NCI-H2081 treated with DMSO at 0.1 percent for 48 hours (cell line): ENCODE measurements at regions not wholly inside any gene's neighbourhood (a gene's known extent, or its start where the extent isn't known, plus 50 kb on each side); places are given as distances from the start of the nearest gene placed in this dataset.
"Not testable (repeated sequence)": the region's sequence is repeated elsewhere in the genome, so short reads cannot be mapped to it uniquely, and the experiment has no call there.

Experiments used
- DNase-seq: peaks from one replicate; lab custom pipeline; 2025; lab: John Stamatoyannopoulos, UW

- no peak for DNase-seq
These were observed 1927.4 kb downstream of the PCDH9 start for GRCh38 chr13:65302691-65303090.

DNA sequence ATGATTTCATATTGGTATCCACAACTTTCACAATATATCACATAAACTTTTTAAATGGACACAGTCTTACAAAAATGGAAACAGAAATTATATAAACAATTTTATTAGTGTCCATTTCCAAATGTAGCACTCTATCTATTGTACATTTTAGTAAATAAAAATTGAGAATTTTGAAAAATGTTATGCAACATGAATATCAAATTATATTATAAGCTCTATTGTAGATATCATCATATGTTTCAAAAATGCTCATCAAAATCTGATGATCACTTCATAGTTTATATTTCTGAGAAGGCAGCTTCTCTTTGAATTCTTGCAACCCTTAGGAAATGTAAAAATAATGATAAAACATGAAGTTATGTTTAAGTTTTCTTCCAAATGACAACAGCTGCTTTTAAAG, 1928.6 kb downstream of the PCDH9 start:
- DNase-seq, result no peak

- no peak for DNase-seq
These were observed 1929.9 kb downstream of the PCDH9 start for GRCh38 chr13:65300220-65300619.

DNA sequence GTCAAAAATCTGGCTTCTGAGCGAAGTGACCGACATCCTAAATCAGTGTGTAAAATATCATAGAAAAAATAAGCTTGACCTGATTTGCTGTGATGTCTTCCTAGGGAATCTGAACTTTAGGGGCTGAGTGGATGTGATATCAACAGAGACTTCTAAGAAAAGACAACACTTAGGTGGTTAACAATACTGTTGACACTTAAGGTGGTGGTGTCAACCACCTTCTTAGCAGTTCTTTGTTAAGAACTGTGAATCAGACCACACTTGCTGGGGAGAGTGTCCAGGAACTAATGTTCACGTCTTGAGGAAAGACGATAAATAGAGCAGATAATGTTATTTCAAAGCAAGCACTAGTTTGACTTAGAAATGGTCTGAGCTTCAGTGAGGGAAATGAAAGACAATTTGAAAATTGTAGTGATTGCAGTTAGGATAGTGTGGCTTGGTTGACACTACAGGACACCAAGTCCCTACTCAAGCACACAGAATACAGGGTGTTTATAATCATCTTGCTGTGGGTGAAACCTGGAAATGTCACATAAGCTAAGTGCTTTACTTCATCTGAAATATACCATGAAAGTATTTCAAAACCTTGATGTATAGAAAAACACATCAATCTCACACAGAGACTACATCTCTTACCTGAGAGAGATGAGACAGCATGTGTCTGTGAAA, 1936.5 kb downstream of the PCDH9 start:
- DNase-seq, result no peak

- no peak for DNase-seq
These were observed 1937.6 kb downstream of the PCDH9 start for GRCh38 chr13:65292488-65292901.

DNA sequence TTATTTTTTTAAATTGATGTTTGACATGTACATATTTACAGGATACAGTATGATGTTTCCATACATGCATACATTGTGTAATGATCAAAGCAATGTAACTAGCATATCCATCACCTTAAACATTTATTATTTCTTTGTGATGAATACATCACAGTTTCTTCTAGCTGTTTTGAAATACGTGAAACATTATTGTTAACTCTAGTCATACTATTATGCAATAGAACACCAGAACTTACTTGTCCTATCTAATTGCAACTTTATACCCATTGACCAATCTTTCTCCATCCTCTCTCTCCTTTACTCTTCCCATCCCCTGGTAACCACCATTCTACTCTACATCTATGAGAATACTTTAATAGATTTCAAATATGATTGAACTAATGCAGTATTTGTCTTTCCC, 1942.7 kb downstream of the PCDH9 start:
- no peak for DNase-seq

GRCh38 chr13:65275838-65276630, 1954.1 kb downstream of the PCDH9 start:
- no peak for DNase-seq

GRCh38 chr13:65275108-65275507, 1955.0 kb downstream of the PCDH9 start:
- no peak for DNase-seq

DNA sequence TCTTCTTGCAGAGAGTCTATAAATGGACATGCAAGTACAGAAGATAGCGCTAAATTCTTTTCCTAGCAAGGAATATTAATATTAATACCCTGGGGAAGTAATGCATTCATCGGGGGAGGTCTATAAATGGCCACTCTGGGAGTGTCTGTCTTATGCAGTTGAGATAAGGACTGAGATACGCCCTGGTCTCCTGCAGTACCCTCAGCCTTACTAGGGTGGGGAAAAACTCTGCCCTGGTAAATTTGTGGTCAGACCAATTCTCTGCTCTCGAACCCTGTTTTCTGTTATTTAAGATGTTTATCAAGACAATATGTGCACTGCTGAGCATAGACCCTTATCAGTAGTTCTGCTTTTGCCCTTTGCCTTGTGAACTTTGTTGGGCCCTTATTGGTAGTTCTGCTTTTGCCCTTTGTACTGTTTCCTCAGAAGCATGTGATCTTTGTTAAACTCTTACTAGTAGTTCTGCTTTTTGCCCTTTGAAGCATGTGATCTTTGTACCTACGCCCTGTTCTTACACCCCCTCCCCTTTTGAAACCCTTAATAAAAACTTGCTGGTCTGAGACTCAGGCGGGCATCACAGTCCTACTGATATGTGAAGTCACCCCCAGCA, 1956.2 kb downstream of the PCDH9 start:
- DNase-seq, result not testable (repeated sequence)

- DNase-seq, result no peak
These were observed 1962.1 kb downstream of the PCDH9 start for GRCh38 chr13:65268009-65268408.

- no peak for DNase-seq
These were observed 1964.1 kb downstream of the PCDH9 start for GRCh38 chr13:65265988-65266387.

- no peak for DNase-seq
These were observed 1966.1 kb downstream of the PCDH9 start for GRCh38 chr13:65264066-65264465.

DNA sequence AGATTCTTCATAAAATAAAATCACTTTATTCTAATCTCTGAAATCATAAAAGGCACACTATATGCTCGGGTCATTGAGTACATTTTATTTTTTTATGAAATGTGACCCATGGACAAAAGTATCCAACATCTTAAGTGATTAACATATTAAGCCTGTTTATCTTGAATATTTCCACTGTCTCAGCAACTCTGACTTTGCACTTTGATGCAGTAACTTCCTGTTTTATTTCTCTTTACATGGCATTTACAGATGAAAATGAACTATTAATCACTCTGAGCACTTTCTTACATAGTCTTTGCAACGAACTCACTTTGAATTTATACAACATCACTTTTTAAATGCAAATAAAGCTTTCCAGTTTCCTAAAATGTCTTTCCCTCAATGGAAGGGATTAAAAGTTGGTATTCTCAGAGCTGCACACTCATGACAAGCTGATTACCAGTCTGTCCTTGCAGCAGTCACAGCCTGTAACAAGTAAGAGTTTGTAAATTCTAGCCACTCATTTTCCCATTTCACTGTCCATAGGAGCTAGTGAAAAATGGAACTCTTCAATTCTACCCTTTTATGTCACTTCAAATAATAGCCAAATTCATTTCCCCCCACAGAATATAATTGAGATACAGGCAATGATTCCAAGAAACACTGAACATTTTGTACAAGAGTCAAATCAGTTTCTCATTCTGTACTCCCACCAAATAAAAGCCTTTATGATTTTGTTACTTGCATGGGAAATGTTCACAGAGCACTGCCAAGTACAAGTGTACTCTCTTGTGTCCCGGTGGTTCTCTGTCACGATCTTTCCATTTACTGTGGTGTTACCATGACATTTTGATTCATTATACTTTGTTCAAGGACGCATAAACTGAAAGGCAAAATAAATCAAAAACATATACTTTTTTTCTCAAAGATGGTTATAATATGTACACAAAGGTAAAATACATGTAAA, 1968.9 kb downstream of the PCDH9 start:
- DNase-seq, result no peak

- DNase-seq, result no peak
These were observed 1989.4 kb downstream of the PCDH9 start for GRCh38 chr13:65240773-65241172.

GRCh38 chr13:65236841-65237418, 1993.2 kb downstream of the PCDH9 start:
- DNase-seq, result no peak

DNA sequence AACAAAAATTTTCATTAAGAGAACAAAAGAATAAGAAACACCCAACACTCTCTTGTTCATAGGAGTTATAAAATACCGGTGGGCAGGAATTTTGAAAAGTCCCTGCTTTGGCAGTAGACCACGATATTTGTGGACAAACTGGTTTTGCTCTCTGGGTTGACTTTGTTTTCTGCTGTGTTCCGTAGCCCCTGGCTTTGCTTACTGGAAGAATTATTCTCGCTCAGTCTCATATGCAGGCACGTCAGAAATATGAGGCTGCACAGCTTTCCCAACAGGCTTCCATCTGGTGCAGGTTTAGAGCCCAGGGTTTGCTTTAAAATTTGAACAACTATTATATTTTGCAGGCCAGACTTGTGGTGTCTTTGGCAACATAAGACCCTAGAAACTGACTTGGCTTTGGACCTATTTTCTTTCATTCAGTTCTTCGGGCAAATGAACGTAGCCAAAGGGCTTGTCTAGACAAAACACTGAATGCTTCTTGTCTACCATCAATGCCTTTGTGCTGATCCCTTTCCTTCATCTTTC, 2012.6 kb downstream of the PCDH9 start:
- no peak for DNase-seq

DNA sequence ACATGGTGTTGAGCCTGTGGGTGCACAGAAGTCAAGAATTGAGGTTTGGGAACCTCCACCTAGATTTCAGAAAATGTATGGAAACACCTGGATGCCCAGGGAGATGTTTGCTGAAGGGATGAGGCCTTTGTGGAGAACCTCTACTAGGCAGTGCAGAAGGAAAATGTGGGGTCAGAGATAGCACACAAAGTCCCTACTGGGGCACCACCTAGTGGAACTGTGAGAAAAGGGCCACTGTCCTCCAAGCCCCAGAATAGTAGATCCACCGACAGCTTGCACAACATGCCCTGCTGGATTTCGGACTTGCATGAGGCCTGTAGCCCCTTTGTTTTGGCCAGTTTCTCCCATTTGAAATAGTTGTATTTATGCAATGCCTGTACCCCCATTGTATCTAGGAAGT, 2027.3 kb downstream of the PCDH9 start:
- DNase-seq, result not testable (repeated sequence)

DNA sequence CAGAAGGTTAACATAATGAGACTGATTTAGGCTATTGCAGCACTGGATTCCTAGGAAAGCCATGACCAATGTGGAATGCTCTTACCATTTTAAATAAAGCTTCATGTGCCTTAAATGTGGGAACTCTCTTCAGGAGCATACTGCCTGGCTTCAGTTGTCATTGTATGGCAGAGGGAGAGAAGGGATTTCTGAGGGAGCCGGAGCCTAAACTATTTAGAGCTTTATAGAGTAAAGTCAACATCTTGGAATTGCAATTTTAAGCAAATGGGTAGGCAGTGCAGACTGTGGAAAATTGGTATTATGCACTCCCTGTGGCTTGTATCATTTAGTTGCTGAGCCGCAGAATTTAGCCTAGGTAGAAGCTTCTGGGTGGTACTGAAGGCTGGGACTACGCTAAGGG, 2041.4 kb downstream of the PCDH9 start:
- DNase-seq, result no peak

DNA sequence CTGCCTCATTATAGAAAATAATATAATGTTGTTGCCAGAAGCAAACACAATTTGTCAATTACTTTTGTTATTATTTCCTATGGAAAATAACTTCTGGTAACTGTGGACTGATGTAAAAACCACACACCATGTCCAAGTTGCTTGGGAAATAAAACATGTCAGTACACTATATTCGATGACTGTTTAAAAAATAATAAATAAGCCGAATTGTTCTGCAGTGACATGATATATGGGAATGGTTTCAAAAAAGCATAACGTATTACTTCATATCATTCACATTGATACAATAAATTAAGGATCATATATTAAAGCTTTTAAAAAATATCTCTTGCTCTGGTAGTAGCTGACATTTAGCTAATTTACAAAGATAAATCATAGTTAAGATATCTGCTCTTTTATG, 2062.1 kb downstream of the PCDH9 start:
- no peak for DNase-seq

GRCh38 chr13:65166675-65167074, 2063.5 kb downstream of the PCDH9 start:
- no peak for DNase-seq

DNA sequence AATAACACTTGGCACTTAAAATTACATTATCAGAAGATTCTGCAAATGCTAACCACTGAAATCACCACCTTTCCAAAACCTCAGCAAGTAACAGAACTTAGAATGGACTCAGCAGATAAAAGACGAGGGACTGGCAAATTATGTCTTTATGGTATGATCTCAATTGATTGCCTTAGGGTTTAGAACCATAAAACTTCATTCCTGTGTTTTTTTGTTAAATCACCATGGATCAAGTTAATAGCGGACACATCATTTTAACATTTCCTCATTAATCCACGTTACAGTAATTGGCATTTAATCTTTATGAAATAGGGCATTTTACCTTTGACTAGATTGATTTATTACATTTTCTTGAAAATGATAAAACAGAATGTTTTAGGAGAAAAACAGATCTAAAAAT, 2070.3 kb downstream of the PCDH9 start:
- no peak for DNase-seq
